ENCODE measurements at regions not wholly inside any gene's neighbourhood (a gene's known extent, or its start where the extent isn't known, plus 50 kb on each side); places are given as distances from the start of the nearest gene placed in this dataset.
A peak's percentile ranks its signal among the peaks of the same experiment; 100 is the strongest.

DNA sequence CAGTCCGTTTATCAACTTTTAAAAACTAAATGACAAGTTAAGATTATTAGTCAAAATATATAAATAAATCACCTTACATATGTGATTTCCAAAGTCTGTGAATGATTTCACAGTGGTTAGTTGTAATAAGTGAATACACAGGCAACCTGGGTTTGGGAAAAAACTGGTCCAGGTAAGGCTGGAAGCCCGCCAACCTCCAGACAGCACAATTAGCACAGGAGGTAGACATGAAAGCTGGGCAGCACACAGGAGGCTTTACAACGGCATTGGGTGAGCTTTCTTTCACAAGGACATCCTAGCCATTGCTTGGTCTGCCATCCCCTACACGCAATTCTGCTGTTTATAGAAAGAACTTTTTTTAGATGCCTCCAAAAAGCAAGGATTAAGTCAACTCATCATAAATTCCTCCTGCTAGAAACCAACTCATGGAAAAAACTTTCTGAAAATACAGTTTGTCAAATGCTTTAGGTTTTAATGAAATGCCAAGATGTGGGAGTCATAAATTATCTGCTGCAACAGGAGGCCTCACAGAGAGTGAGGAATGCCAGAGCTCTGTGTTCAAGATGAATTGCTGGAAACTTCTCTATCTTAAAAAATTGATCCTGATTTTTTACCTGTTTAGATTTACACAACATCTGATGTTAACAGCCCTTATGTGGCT is 346.8 kb upstream of the NFE2L3 start:
- DNase-seq (ENCODE audit: low read depth in 2 of 2): peak; percentile 63 to 65

DNA sequence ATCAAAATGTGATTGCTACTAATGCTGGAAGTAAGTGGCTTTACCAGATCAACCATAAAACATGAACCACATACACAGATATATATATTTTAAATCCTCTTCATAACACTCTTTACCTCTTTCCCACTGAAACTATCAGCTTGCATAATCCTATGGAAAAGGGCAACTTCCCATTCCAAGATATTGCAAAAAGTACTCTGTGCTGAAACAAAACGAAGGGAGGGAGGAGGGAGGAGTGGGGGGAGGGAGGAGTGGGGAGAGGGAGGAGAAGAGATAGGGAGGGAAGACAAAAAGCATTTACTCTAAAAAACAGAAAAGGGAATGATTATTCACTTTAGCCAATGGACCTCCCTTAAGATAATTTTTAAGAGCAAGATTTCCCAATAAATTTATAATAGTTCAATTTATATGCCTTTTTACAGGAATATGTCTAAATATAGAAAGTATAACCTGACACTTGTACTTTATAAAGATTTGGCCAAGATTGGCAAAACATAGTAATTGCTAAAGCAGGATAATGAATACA is 344.8 kb upstream of the NFE2L3 start:
- DNase-seq (ENCODE audit: low read depth in 2 of 2): no peak

DNA sequence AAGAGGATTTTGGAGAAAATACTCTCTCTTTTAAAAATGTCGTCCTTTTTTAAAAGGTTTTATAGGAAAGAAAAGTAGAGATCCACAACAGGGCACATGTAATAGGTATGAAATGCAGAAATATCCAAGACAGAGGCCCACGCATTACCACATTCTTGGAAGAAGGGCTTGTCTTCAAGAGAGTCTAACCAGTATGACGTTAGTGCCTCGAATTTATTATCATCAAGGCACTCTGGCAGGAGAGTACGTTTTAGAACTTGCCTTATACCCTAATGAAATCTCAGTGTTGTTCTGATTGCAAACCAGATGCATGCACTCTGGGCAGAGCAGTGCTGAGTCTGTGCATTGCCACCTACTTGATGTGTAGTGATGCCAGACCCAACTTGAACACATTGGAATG is 342.6 kb upstream of the NFE2L3 start:
- no peak for DNase-seq (ENCODE audit: low read depth in 2 of 2)

- DNase-seq (ENCODE audit: low read depth in 2 of 2): no peak
Measured at GRCh38 chr7:25812086-25812850, 339.7 kb upstream of the NFE2L3 start.

DNA sequence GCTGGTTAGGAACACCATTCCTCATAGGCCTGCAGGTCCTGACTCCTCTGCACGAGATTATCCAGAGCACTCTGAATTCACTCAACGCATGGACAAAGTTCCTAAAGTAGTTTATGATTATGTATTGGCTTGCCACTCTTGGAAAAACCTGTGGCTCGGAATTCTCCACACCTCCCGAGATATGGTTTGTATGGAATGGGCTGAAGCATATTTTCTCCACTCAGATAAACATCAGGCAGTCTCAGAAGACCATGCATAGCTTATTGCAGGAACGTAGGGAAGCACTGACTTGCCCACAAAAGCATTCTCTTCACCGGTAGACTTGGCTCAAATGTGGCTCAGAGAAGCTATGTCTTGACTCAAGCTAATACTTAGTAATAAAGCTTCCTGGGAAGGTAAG is 338.6 kb upstream of the NFE2L3 start:
- no peak for DNase-seq (ENCODE audit: low read depth in 2 of 2)

DNA sequence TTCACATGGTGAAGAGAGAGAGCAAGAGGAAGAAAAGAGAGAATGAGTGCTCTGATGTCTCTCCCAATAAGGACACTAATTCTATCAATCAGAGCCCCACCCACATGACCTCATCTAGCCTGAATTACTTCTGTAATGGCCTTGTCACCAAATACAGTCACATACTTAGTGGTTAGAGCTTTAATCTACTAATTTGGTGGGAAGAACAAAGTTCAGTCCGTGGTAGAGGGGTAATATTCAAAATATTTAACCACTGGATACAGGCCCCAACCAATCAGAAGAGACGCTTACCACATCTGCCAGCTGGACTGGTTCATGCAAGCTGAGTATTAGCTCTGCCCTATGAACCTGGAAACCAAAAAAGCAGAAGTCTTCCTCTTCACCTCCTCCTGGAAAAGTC is 336.3 kb upstream of the NFE2L3 start:
- DNase-seq (ENCODE audit: low read depth in 2 of 2): no peak

GRCh38 chr7:25820432-25821040 is 331.5 kb upstream of the NFE2L3 start:
- no peak for DNase-seq (ENCODE audit: low read depth in 2 of 2)

DNA sequence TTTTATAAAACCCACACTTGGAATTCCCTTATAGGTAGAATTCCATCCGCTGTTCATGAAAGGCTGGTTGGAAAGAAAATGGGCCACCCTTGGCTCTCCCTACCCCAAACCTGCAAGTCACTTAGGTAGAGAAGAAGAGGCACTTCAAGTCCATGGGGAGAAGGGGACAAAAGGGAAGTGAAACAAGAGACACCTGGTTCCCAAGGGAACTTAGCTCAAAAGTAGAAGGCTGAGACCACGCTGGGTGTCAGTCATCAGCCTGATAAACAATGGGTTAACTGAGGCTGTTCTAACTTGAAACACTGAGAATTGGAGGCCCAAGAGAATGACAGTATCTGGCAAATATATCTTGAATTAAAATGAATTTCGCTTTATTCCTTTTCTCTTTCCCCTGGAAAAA is 330.8 kb upstream of the NFE2L3 start:
- no peak for DNase-seq (ENCODE audit: low read depth in 2 of 2)

GRCh38 chr7:25822823-25823222 is 329.2 kb upstream of the NFE2L3 start:
- no peak for DNase-seq (ENCODE audit: low read depth in 2 of 2)

- no peak for DNase-seq (ENCODE audit: low read depth in 2 of 2)
Measured at GRCh38 chr7:25823571-25823970, 328.4 kb upstream of the NFE2L3 start.

DNA sequence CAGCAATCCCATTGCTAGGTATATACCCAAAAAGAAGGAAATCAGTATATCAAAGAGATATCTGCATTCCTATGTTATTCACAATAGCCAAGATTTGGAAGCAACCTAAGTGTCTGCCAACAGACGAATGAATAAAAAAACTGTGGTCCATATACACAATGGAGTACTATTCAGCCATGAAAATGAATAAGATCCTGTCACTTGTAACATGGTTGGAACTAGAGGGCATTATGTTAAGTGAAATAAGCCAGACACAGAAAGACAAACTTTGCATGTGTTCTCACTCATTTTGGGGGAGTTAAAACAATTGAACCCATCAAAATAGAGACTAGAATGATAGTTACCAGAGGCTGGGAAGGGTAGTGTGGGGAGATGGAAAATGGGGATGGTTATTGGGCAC is 323.5 kb upstream of the NFE2L3 start:
- no peak for DNase-seq (ENCODE audit: low read depth in 2 of 2)

GRCh38 chr7:25829663-25830062 is 322.3 kb upstream of the NFE2L3 start:
- DNase-seq (ENCODE audit: low read depth in 2 of 2): no peak

DNA sequence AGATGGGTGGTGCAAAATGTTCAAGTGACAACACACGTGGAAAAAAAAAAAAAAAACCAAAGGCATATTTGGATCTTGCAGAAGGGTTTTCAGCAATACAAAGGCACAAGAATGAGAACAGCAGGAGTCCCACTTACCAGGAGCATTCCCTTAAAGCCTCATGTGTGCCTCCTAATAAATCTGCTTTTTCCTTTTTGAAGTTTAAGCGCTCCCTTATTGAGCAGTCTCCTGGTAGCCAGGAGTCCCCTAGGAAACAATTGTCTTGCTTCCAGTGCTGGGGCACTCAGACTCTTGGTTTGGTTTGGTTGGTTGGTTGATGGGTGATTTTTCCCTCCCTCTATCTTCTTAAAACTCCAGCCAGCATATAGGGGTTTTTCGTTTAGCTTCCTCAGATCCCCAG is 321.8 kb upstream of the NFE2L3 start:
- DNase-seq (ENCODE audit: low read depth in 2 of 2): no peak

DNA sequence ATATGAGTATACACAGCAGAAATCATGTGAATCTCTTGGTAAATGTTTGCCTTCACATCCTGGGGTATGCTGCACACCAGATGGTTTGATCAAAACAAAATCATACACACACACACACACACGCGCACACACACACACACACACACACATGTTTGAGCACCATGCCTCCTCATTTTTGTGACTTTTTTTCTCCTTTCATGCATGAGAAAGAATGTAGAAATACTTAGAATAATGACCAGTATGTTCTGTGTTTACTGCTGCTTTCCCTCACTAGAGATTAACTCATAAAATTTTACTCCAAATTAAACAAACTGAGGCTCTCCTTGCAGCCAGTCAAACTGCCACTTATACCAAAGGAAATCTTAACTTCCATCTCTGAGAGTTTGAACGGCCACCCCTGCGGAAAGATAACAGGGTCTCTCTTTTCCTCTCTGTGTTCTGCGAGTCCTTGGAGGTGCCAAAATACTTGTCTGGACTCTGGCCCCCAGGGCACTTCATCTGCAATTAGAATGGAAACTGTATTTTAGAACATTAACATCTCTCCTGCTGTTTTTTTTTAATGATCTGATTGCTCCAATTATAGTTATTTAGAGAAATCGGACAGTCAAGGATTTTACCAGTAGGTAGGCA is 320.8 kb upstream of the NFE2L3 start:
- DNase-seq (ENCODE audit: low read depth in 2 of 2): no peak

DNA sequence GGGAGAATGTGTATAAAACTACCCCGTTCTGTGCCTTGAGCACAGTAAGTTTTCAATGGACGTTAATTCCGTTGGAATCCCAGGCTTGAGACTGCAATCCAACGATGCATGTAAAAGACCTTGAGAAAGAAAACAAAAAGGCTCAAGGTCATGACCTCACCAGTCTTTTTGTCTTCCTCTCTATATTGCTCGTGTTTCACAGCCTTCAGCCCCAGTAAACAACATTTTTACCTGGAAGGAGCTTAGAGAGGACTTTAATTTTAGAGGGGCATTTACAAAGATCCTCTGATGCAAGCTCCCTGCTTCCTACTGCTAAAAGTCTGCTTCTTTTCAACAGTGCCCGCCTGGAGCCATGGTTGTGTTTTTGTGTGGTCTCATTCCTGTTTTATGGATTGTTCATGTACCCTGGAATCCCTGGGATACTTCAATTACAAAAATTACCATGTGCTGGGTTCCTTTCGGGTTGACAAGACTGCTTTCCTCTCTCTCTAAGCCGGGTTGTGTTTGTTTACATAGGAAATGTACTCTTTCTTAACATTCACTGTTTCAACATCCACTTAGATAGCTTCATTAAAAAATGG is 320.1 kb upstream of the NFE2L3 start:
- DNase-seq (ENCODE audit: low read depth in 2 of 2): no peak

DNA sequence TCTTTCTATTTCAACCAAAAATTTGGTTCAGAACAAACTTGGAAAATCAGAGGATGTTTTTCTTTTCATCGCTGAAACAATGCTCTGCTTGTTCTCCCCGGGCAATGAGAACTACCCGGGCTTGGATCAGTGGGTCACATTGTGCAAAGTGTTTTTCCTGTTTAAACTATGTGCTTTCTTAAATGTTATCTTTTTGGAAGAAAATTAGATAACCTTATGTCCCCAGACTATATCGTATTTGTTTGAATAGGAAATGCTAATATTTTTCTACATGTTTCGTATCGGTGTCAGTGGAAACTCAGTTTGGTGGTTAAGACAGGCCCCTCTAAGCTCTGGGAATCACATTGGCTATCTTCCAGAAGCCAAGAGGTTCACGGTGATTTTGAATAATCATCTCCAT is 319.5 kb upstream of the NFE2L3 start:
- no peak for DNase-seq (ENCODE audit: low read depth in 2 of 2)

DNA sequence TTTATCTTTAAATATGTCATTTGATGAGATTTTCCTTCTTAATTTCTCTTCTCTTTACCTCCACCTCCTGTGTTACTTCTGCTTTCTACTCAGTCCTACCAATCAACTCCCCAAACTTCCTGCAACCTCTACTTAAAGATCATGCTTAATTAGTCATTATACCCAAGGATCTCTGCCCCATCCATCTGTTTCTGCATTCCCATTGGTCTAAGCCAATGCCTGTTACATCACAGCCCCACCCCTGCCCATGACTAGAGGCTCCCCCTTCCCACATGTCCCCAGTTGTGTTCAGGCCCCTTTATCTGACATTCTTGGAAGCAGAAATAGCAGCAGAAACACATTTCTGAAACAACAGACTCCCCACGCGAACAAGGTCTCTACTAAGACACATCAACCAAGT is 319.1 kb upstream of the NFE2L3 start:
- DNase-seq (ENCODE audit: low read depth in 2 of 2): no peak

DNA sequence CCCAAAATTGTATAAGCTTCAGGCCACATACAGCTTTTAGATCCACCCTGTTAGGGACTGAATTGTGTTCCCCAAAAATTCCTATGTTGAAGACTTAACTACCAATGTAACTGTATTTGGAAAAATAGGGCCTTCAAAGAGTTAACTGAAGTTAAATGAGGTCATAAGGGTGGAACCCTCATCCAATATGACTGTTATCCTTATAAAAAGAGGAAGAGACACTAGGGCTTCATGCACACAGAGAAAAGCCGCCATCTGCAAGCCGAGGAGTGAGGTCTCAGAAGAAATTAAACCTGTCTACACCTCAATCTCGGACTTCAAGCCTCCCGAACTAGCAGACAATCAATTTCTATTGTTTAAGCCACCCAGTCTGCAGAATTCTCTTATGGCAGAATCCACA is 317.9 kb upstream of the NFE2L3 start:
- DNase-seq (ENCODE audit: low read depth in 2 of 2): no peak

DNA sequence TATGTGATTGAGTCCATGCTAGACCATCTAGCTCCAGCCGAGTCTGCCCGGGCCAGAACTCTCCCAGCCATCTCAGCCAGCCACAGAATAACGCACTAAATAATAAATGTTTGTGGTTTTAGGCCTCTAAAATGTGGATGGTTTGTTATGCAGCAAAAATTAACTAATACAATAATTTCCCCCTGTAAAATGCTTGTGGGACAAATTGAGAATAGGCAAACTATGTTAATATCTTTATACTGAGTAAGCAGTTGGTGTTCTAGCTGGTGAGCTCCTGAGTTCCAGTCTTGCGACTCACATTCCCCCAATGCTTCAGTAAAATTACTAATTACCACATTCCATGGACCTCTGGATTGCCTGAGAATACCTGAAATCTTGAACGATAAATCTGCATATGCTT is 316.8 kb upstream of the NFE2L3 start:
- peak; percentile 50 to 56 for DNase-seq (ENCODE audit: low read depth in 2 of 2)

DNA sequence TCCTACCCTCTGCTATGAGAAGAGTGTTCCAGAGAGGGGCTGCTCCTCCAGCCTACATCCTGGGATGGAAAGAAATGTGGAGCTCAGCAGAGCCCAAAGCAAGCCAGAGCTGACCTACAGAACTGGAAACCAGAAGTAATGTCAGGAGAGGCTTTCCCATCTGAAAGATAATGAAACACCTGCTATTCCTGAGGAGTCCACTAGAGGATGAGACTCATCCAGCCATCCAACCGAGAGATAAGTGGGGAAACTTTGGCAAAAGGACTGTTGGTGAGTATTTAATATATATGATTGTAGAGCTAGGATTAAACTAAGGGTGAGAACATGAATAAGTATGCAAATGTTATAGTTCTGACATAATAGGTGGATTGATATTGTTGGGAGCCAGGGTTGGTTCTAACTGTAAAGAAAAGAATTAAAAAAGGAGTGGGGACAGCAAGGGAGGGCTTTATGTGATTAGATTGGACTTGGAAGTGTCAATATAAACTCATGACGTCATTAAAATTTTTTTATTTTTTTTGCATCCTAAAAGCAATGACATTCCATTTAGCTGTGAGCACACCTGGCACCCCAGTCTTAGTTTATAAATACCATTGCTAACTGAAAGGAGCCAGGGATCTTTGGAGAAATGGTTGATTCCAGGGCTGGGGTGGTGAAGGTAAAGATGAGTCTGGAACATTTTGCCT is 312.8 kb upstream of the NFE2L3 start:
- no peak for DNase-seq (ENCODE audit: low read depth in 2 of 2)

DNA sequence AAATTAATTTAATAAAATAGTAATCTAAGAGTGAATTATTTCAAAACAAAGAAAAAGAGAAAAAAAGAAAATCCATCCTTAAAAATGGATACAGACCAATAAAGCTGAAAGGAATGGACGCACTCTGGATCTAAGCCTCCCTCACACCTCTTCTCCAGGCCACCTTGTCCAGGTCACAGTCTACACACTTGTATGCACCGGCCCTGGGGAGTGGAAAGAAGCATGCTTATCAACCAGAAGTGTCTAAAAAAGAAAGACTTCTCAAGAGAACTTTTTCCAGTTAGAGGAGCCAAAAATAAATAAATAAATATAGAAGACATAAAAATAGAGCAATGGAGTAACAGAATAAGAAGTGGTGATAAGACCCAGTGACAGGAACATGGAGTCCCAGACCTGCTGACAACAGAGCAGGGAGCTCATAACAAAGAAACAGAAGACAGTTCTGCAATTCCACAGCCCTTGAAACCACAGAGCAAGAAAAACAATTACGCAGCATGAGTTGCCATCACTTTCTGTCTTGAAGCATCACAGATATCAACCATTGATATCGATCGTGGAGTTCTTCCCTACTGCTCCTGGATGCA is 311.7 kb upstream of the NFE2L3 start:
- no peak for DNase-seq (ENCODE audit: low read depth in 2 of 2)

Measured in fibroblast of skin of left biceps (primary cell).